IMR-90 (cell line): ENCODE measurements at regions not wholly inside any gene's neighbourhood (a gene's known extent, or its start where the extent isn't known, plus 50 kb on each side); places are given as distances from the start of the nearest gene placed in this dataset.

Experiments
- ATAC-seq: fragments of 200-7000 bp; cut with Tn5 transposase; 2 replicates; pipeline ENCODE4 v1.9.1; 2020; ENCODE audit warnings: low read depth, mild to moderate bottlenecking, moderate library complexity
- BruUV-seq: library from RNA; stranded (reverse); fragments of 400-500 nt; replicated peaks from 2 replicates; lab custom pipeline; 2021; lab: Mats Ljungman, UMichigan
- CTCF ChIA-PET: fragments of 300-600 bp; formaldehyde crosslinking; extraction: SDS; loops from one replicate; lab custom pipeline; 2021; ENCODE audit warnings: antibody characterized with exemption; lab: Yijun Ruan, JAX
- POLR2A ChIA-PET: fragments of 300-600 bp; sonication (Branson Sonifier 250); formaldehyde crosslinking; loops from one replicate; lab custom pipeline; 2022; ENCODE audit warnings: antibody characterized with exemption; ENCODE audit not compliant: unreplicated experiment; lab: Charles Lee
- DNase-seq: peaks from one replicate; pipeline ENCODE4 v3.0.0; 2013
- H2AFZ ChIP-seq: replicated peaks from 2 replicates; pipeline ENCODE3; 2013; ENCODE audit warnings: low read length, mild to moderate bottlenecking; ENCODE audit not compliant: poor library complexity
- H2AK5ac ChIP-seq: 2 replicates; pipeline ENCODE4 v1.6.1; 2013; ENCODE audit warnings: low read depth, low read length, inconsistent platforms
- H2AK9ac ChIP-seq: replicated peaks from 2 replicates; pipeline ENCODE3; 2013; ENCODE audit warnings: mild to moderate bottlenecking, low read depth, low read length, moderate library complexity; ENCODE audit not compliant: poor library complexity
- H2BK120ac ChIP-seq: 2 replicates; pipeline ENCODE4 v1.6.1; 2013; ENCODE audit warnings: low read depth, low read length, inconsistent platforms
- H2BK15ac ChIP-seq: 3 replicates; pipeline ENCODE4 v1.6.1; 2013; ENCODE audit warnings: low read depth, low read length, inconsistent platforms
- H2BK20ac ChIP-seq: 2 replicates; pipeline ENCODE4 v1.6.1; 2013; ENCODE audit warnings: low read depth, mild to moderate bottlenecking, inconsistent platforms, low read length, moderate library complexity
- H2BK5ac ChIP-seq: 2 replicates; pipeline ENCODE4 v1.6.1; 2013; ENCODE audit warnings: mild to moderate bottlenecking, low read depth, low read length, inconsistent platforms; ENCODE audit not compliant: poor library complexity, severe bottlenecking
- H3K14ac ChIP-seq: replicated peaks from 2 replicates; pipeline ENCODE4 v1.6.1; 2013; ENCODE audit warnings: low read depth, low read length, inconsistent platforms
- H3K18ac ChIP-seq: 2 replicates; pipeline ENCODE4 v1.6.1; 2013; ENCODE audit warnings: low read depth, low read length, control low read depth
- H3K23ac ChIP-seq: 2 replicates; pipeline ENCODE4 v1.6.1; 2013; ENCODE audit warnings: low read depth, low read length, inconsistent platforms
- H3K27ac ChIP-seq: 2 replicates; pipeline ENCODE4 v1.5.1; 2013; ENCODE audit warnings: mild to moderate bottlenecking, control low read depth, low read length; ENCODE audit not compliant: insufficient read depth
- H3K27me3 ChIP-seq: 2 replicates; pipeline ENCODE4 v1.6.1; 2013; ENCODE audit warnings: low read length; ENCODE audit not compliant: control insufficient read depth, insufficient read depth
- H3K36me3 ChIP-seq: 2 replicates; pipeline ENCODE4 v1.6.1; 2013; ENCODE audit warnings: low read length, mixed read lengths; ENCODE audit not compliant: control insufficient read depth, insufficient read depth
- H3K4ac ChIP-seq: 2 replicates; pipeline ENCODE4 v1.6.1; 2013; ENCODE audit warnings: low read depth, low read length, inconsistent platforms
- H3K4me1 ChIP-seq: 2 replicates; pipeline ENCODE4 v1.6.1; 2013; ENCODE audit warnings: low read length, mixed read lengths; ENCODE audit not compliant: control insufficient read depth, insufficient read depth
- H3K4me2 ChIP-seq: 2 replicates; pipeline ENCODE4 v1.6.1; 2013; ENCODE audit warnings: low read depth, mild to moderate bottlenecking, control low read depth, low read length, moderate library complexity
- H3K4me3 ChIP-seq: 2 replicates; pipeline ENCODE4 v1.5.1; 2013; ENCODE audit warnings: low read depth, mild to moderate bottlenecking, control low read depth, low read length, moderate library complexity; ENCODE audit not compliant: insufficient read depth
- H3K56ac ChIP-seq: 2 replicates; pipeline ENCODE4 v1.6.1; 2013; ENCODE audit warnings: low read length, inconsistent platforms; ENCODE audit not compliant: insufficient read depth; ENCODE audit errors: extremely low read depth
- H3K79me1 ChIP-seq, 2 experiments: 2 replicates each; pipeline ENCODE4 v1.6.1; 2013; ENCODE audit warnings: low read length in 2 of 2, inconsistent platforms in 1 of 2, low read depth in 1 of 2
- H3K9ac ChIP-seq: 2 replicates; pipeline ENCODE4 v1.6.1; 2013; ENCODE audit warnings: low read depth, low read length, control low read depth
- H3K9me1 ChIP-seq: 2 replicates; pipeline ENCODE4 v1.6.1; 2013; ENCODE audit warnings: low read length, inconsistent platforms; ENCODE audit not compliant: insufficient read depth
- H3K9me3 ChIP-seq: 2 replicates; pipeline ENCODE4 v1.6.1; 2013; ENCODE audit warnings: low read length; ENCODE audit not compliant: control insufficient read depth, insufficient read depth
- H4K20me1 ChIP-seq: 2 replicates; pipeline ENCODE4 v1.6.1; 2013; ENCODE audit warnings: low read length, inconsistent platforms; ENCODE audit not compliant: insufficient read depth
- H4K5ac ChIP-seq: 2 replicates; pipeline ENCODE4 v1.6.1; 2013; ENCODE audit warnings: mild to moderate bottlenecking, low read depth, low read length, control low read depth
- H4K8ac ChIP-seq, 2 experiments: 2 replicates each; pipeline ENCODE4 v1.6.1; 2013; ENCODE audit warnings: low read depth in 2 of 2, low read length in 2 of 2, control low read depth in 1 of 2, inconsistent platforms in 1 of 2
- H4K91ac ChIP-seq: 2 replicates; pipeline ENCODE4 v1.6.1; 2013; ENCODE audit warnings: low read depth, low read length, inconsistent platforms; ENCODE audit not compliant: insufficient read depth
- CEBPB ChIP-seq: IDR thresholded peaks from 2 replicates; pipeline ENCODE4 v1.6.1; 2012; ENCODE audit warnings: low read depth, low read length, improper control_type of control experiment
- CHD1 ChIP-seq: IDR thresholded peaks from 2 replicates; pipeline ENCODE4 v1.6.1; 2012; ENCODE audit warnings: low read depth, low read length, improper control_type of control experiment
- CTCF ChIP-seq: conservative IDR thresholded peaks from 2 replicates; pipeline ENCODE4 v1.5.1; 2012; ENCODE audit warnings: mild to moderate bottlenecking, low read depth, low read length, improper control_type of control experiment
- FOS ChIP-seq: fragments of 150-350 bp; IDR thresholded peaks from 2 replicates; pipeline ENCODE4 v1.6.1; 2016; ENCODE audit warnings: low read depth, low read length
- MAFK ChIP-seq: IDR thresholded peaks from 2 replicates; pipeline ENCODE4 v1.6.1; 2012; ENCODE audit warnings: low read depth, low read length, improper control_type of control experiment
- MAZ ChIP-seq: IDR thresholded peaks from 2 replicates; pipeline ENCODE4 v1.6.1; 2012; ENCODE audit warnings: low read depth, mild to moderate bottlenecking, low read length, improper control_type of control experiment, moderate library complexity, borderline replicate concordance
- RAD21 ChIP-seq: IDR thresholded peaks from 2 replicates; pipeline ENCODE4 v1.6.1; 2012; ENCODE audit warnings: low read length, improper control_type of control experiment
- RCOR1 ChIP-seq: IDR thresholded peaks from 2 replicates; pipeline ENCODE4 v1.6.1; 2012; ENCODE audit warnings: mild to moderate bottlenecking, low read length, improper control_type of control experiment; ENCODE audit not compliant: insufficient replicate concordance
- SMC3 ChIP-seq: fragments of 150-350 bp; IDR thresholded peaks from 2 replicates; pipeline ENCODE4 v1.6.1; 2016; ENCODE audit warnings: low read depth, mild to moderate bottlenecking, antibody characterized with exemption, low read length, moderate library complexity
- WGBS, 2 experiments: methylation state at CpG; one replicate each; pipeline versions ENCODE4 v1.1.5 to v1.1.7; 2013; ENCODE audit warnings: missing lambda C conversion rate in 2 of 2; ENCODE audit not compliant: insufficient read length in 1 of 2; ENCODE audit errors: extremely low coverage in 2 of 2; 5-methylcytosine and 5-hydroxymethylcytosine counted together
- dilution Hi-C: fragments of 300-500 bp; cut with HindIII; formaldehyde crosslinking; loops from one replicate; pipeline ENCODE4 v1.14.3; 2018; ENCODE audit warnings: low sequenced_read_pairs; ENCODE audit not compliant: unreplicated experiment
- in situ Hi-C: fragments of 300-500 bp; cut with MboI; formaldehyde crosslinking; loops from 3 replicates; pipeline ENCODE4 v1.14.3; 2019; ENCODE audit warnings: low sequenced_read_pairs, inconsistent platforms, mixed read lengths
- intact Hi-C: fragments of 100-400 bp; cut with micrococcal nuclease; formaldehyde crosslinking; loops from 2 replicates; pipeline ENCODE4 v1.10.0; 2022

GRCh38 chr9:118305331-118305730 lies 601.1 kb downstream of the TLR4 start:
- Histone ChIP-seq H3K9me3 (peaks cover 9% of the 10 kb centered on the region), H3K79me1 (no peaks in the 10 kb centered on the region), H3K27ac (no peak overlapping the region), H3K4me1 (no peaks in the 10 kb centered on the region), H3K9me1 (no peaks in the 10 kb centered on the region), H2BK120ac (no peak overlapping the region), H4K91ac (no peak overlapping the region), H3K56ac (no peak overlapping the region), H3K9ac (no peak overlapping the region), H3K23ac (no peak overlapping the region), H2AFZ (no peak overlapping the region), H2BK20ac (no peak overlapping the region), H3K4ac (no peak overlapping the region), H3K27me3 (no peaks in the 10 kb centered on the region), H3K36me3 (no peaks in the 10 kb centered on the region), H3K18ac (no peak overlapping the region), H3K4me2 (no peak overlapping the region), H4K8ac (no peak overlapping the region), H3K4me3 (no peak overlapping the region), H2AK9ac (no peak overlapping the region), H2BK5ac (no peak overlapping the region), H4K5ac (no peak overlapping the region), H4K20me1 (no peaks in the 10 kb centered on the region), H2AK5ac (no peak overlapping the region), H2BK15ac (no peak overlapping the region), H3K14ac (no peak overlapping the region)
- no CpG with 5 or more reads among the region's 1 CpG for WGBS, 2 experiments
- CTCF ChIA-PET = no interaction called here
- in situ Hi-C loops = no loop called here
- no peak for DNase-seq
- no peak for ATAC-seq
- POLR2A ChIA-PET = no interaction called here
- BruUV-seq = no TSS peak
- dilution Hi-C loops = no loop called here
- intact Hi-C loops = no loop called here
- no peak for TF ChIP-seq CEBPB
- TF ChIP-seq MAFK = no peak
- no peak for TF ChIP-seq SMC3
- TF ChIP-seq RCOR1 = no peak
- TF ChIP-seq FOS = no peak
- no peak for TF ChIP-seq RAD21
- TF ChIP-seq CTCF = no peak
- TF ChIP-seq MAZ = no peak
- TF ChIP-seq CHD1 = no peak
